Stomach (tissue), 8 donors: ENCODE measurements at regions not wholly inside any gene's neighbourhood (a gene's known extent, or its start where the extent isn't known, plus 50 kb on each side); places are given as distances from the start of the nearest gene placed in this dataset.

Source experiments
- DNase-seq, 2 donors: peaks; one replicate each; pipeline versions ENCODE4 v3.0.0 to v3.0.0-alpha.2; 2013 to 2019
- H3K27ac ChIP-seq, 5 donors: fragments of 200-600 bp in 4 of 5; sonication (generic) in 4 of 5; one replicate each; pipeline ENCODE4 v1.5.1; 2013 to 2019; ENCODE audit warnings: mild to moderate bottlenecking in 1 of 5, moderate library complexity in 1 of 5
- H3K27me3 ChIP-seq, 3 donors: fragments of 200-600 bp; sonication (generic); one replicate each; pipeline ENCODE4 v1.5.1; 2017 to 2019; ENCODE audit warnings: mixed run types in 1 of 3
- H3K36me3 ChIP-seq, 4 donors: fragments of 200-600 bp; sonication (generic); 1 replicate in 3 of 4; 2 replicates in 1 of 4; pipeline ENCODE4 v1.5.1; 2016 to 2019
- H3K4me1 ChIP-seq, 4 donors: fragments of 200-600 bp; sonication (generic); one replicate each; pipeline ENCODE4 v1.5.1; 2016 to 2019
- H3K4me3 ChIP-seq, 4 donors: fragments of 200-600 bp; sonication (generic) in 3 of 4; one replicate each; pipeline ENCODE4 v1.5.1; 2016 to 2019; ENCODE audit warnings: mild to moderate bottlenecking in 1 of 4
- H3K9me3 ChIP-seq, 4 donors: fragments of 200-600 bp; sonication (generic); one replicate each; pipeline ENCODE4 v1.5.1; 2016 to 2019
- EP300 ChIP-seq: sonication (generic); formaldehyde crosslinking; IDR thresholded peaks from one replicate; pipeline ENCODE4 v1.6.1; 2017; ENCODE audit warnings: antibody characterized with exemption
- POLR2A ChIP-seq, 4 donors: fragments of 450-650 bp; IDR thresholded peaks; one replicate each; pipeline ENCODE4 v1.6.1; 2016; ENCODE audit warnings: antibody characterized with exemption in 4 of 4, control low read depth in 2 of 4, mild to moderate bottlenecking in 1 of 4, moderate library complexity in 1 of 4
- POLR2AphosphoS5 ChIP-seq, 3 donors: sonication (generic); formaldehyde crosslinking; IDR thresholded peaks; one replicate each; pipeline ENCODE4 v1.6.1; 2016; ENCODE audit warnings: antibody characterized with exemption in 3 of 3
- WGBS, 5 donors: extraction: QIAGEN DNeasy Blood & Tissue Kit in 3 of 5; methylation state at CpG; one replicate each; pipeline versions ENCODE4 v1.1.5 to v1.1.7; 2013 to 2018; 5-methylcytosine and 5-hydroxymethylcytosine counted together
- intact Hi-C: fragments of 100-400 bp; cut with DNase I; formaldehyde crosslinking; loops from one replicate; pipeline ENCODE4 v1.15.1; 2023; ENCODE audit warnings: low total_unique reads
- TF ChIP-seq, protein P1 (sequence below), 7 experiments: fragments of 450-650 bp in 4 of 7; fragments of 200-600 bp in 3 of 7; sonication (generic) in 3 of 7; IDR thresholded peaks; one replicate each; pipeline ENCODE4 v1.5.1; 2016 to 2019; ENCODE audit warnings: antibody characterized with exemption in 7 of 7, control low read depth in 2 of 7, mild to moderate bottlenecking in 1 of 7
- donor health status: healthy with polysubstance abuse.
- donor health status: Bipolar disorder and iron deficiency.
- donor health status: healthy.

- no peaks in the 10 kb centered on the region for H3K27me3 ChIP-seq
- WGBS, 5 donors: 29 to 48% (median 36%) methylated on average over 1 of the region's 1 CpG
- intact Hi-C loops: no loop called here
- DNase-seq: no peak
- peaks cover 0 to 5% (median 0%) of the 10 kb centered on the region in 4 donors for H3K4me1 ChIP-seq
- no peaks in the 10 kb centered on the region for H3K9me3 ChIP-seq
- no peak overlapping the region for H3K4me3 ChIP-seq
- TF ChIP-seq POLR2A (IDR thresholded peaks at IDR 0.05) (no peak), EP300 (no peak), POLR2AphosphoS5 (IDR thresholded peaks at IDR 0.05) (no peak)
- TF ChIP-seq, protein P1, sequence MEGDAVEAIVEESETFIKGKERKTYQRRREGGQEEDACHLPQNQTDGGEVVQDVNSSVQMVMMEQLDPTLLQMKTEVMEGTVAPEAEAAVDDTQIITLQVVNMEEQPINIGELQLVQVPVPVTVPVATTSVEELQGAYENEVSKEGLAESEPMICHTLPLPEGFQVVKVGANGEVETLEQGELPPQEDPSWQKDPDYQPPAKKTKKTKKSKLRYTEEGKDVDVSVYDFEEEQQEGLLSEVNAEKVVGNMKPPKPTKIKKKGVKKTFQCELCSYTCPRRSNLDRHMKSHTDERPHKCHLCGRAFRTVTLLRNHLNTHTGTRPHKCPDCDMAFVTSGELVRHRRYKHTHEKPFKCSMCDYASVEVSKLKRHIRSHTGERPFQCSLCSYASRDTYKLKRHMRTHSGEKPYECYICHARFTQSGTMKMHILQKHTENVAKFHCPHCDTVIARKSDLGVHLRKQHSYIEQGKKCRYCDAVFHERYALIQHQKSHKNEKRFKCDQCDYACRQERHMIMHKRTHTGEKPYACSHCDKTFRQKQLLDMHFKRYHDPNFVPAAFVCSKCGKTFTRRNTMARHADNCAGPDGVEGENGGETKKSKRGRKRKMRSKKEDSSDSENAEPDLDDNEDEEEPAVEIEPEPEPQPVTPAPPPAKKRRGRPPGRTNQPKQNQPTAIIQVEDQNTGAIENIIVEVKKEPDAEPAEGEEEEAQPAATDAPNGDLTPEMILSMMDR (IDR thresholded peaks at IDR 0.05): no peak
- no peaks in the 10 kb centered on the region for H3K36me3 ChIP-seq
- H3K27ac ChIP-seq: no peak overlapping the region
Measured at GRCh38 chr2:223696719-223697118, 94.6 kb upstream of the SCG2 start.

- peak; percentile 46 to 67 for DNase-seq
- intact Hi-C loops: no loop called here
- H3K27me3 ChIP-seq: no peaks in the 10 kb centered on the region
- no peaks in the 10 kb centered on the region for H3K36me3 ChIP-seq
- H3K27ac ChIP-seq: no peak overlapping the region
- TF ChIP-seq EP300: no peak
- TF ChIP-seq POLR2AphosphoS5 (IDR thresholded peaks at IDR 0.05): no peak
- TF ChIP-seq, protein P1 (IDR thresholded peaks at IDR 0.05): peak in 3 of 7 experiments; percentile 13 to 35 (median 28)
- H3K9me3 ChIP-seq: no peaks in the 10 kb centered on the region
- no peak overlapping the region for H3K4me3 ChIP-seq
- 44 to 48% (median 46%) methylated on average over 13 of the region's 13 CpGs for WGBS, 5 donors
- H3K4me1 ChIP-seq: peaks cover 0 to 5% (median 0%) of the 10 kb centered on the region in 4 donors
Measured at GRCh38 chr2:223692191-223692947, 90.2 kb upstream of the SCG2 start.

DNA sequence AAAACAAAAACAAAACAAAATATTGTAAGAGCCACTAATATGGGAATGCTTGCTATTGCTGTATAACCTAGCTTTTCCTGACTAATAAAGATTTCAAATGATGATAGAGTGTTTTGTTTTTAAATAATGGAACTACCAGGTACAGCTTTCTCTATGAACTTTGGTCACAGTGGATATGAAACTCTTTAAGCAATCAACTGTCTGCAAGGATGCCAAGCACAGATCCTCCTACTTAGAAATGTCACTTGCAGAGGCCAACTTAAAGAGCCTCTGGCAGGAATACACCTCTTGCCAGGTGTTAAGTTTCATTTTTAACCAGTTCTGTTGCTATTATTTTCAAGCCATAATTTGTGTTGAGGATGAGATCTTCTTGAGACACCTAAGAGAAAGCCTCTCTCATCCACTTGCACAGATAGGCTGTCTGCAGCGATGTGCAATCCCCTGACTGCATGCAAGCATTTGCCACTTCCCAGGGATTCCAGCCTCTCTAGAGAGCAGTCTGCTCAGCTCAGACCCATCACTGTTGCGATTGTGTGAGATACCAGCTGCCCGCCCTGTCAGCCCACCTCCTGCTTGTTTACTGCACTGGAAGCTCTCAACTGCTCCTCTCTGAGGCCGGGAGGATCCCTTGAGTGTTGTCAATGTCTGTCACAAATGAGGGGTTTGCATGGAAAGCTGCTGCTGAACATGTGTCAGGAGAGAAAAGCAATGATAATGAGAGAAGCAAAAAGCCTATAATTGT is 86.1 kb upstream of the SCG2 start:
- H3K27ac ChIP-seq: no peak overlapping the region
- H3K27me3 ChIP-seq: no peaks in the 10 kb centered on the region
- peaks cover 0 to 5% (median 0%) of the 10 kb centered on the region in 4 donors for H3K4me1 ChIP-seq
- 51 to 57% (median 54%) methylated on average over 4 of the region's 4 CpGs for WGBS, 5 donors
- TF ChIP-seq POLR2A (IDR thresholded peaks at IDR 0.05) (no peak), POLR2AphosphoS5 (IDR thresholded peaks at IDR 0.05) (no peak), EP300 (no peak)
- TF ChIP-seq, protein P1 (IDR thresholded peaks at IDR 0.05): no peak
- intact Hi-C loops: no loop called here
- H3K9me3 ChIP-seq: no peaks in the 10 kb centered on the region
- H3K36me3 ChIP-seq: no peaks in the 10 kb centered on the region
- no peak overlapping the region for H3K4me3 ChIP-seq
- DNase-seq: peak in 1 of 2 donors; percentile 20

GRCh38 chr2:223681125-223681524 is 79.0 kb upstream of the SCG2 start:
- Histone ChIP-seq H3K9me3 (no peaks in the 10 kb centered on the region), H3K4me3 (no peak overlapping the region), H3K27me3 (no peaks in the 10 kb centered on the region), H3K36me3 (no peaks in the 10 kb centered on the region), H3K27ac (no peak overlapping the region), H3K4me1 (no peaks in the 10 kb centered on the region)
- intact Hi-C loops: no loop called here
- no peak for TF ChIP-seq POLR2A (IDR thresholded peaks at IDR 0.05)
- no peak for TF ChIP-seq POLR2AphosphoS5 (IDR thresholded peaks at IDR 0.05)
- TF ChIP-seq EP300: no peak
- TF ChIP-seq, protein P1 (IDR thresholded peaks at IDR 0.05): no peak
- DNase-seq: no peak
- 24 to 57% (median 26%) methylated on average over 2 to 3 of the region's 3 CpGs for WGBS, 5 donors
